ENCODE measurements at regions not wholly inside any gene's neighbourhood (a gene's known extent, or its start where the extent isn't known, plus 50 kb on each side); places are given as distances from the start of the nearest gene placed in this dataset.
"Not testable (repeated sequence)": the region's sequence is repeated elsewhere in the genome, so short reads cannot be mapped to it uniquely, and the experiment has no call there.

DNA sequence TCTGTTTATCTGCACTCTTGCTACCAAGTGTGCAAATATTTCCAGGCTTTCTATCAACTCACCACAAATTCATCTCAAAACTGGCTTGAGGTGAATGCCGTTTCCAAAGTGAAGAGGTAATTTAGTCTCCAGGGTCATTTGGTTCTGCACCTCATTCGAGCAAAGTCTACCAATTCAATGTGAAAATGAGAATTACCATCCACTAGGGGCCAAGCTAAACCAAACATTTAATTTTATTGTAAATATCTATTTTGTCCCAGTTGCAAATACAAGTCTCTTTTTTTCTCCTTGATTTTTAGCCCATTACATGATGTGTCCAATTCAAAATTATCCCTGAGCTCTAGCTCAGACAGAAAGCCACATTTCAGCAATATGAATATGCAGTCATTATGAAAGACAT lies 152.3 kb upstream of the PTBP2 start:
- Mint-ChIP-seq H3K27ac (no peak overlapping the region), H3K4me1 (ENCODE audit: low read depth) (no peaks in the 10 kb centered on the region), H3K9me3 (no peaks in the 10 kb centered on the region), H3K36me3 (ENCODE audit: low read depth) (no peaks in the 10 kb centered on the region), H3K4me3 (no peak overlapping the region), H3K27me3 (peaks cover 3% of the 10 kb centered on the region)

DNA sequence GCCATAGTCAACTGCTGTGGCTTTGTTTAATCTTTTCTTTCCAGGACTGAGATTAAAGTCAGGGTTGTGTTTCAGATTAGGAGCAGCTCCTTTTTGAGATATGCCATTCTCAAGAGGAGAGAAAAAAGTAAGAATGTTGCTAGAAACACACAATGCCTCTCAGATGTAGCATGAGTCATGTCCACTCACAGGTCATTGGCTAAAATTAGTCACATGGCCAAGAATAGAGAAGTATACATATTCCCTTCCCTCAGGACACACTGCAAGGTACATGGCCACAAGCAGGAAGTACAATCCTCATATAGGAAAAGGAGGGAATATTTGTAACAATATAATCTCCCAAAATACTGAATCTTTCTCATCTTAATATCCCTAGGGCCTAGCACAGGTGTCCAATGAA lies 141.9 kb upstream of the PTBP2 start:
- peaks cover 2% of the 10 kb centered on the region for H3K27me3 Mint-ChIP-seq
- no peak overlapping the region for H3K27ac Mint-ChIP-seq
- no peak overlapping the region for H3K4me3 Mint-ChIP-seq
- H3K36me3 Mint-ChIP-seq (ENCODE audit: low read depth) = no peaks in the 10 kb centered on the region
- no peaks in the 10 kb centered on the region for H3K9me3 Mint-ChIP-seq
- H3K4me1 Mint-ChIP-seq (ENCODE audit: low read depth) = no peaks in the 10 kb centered on the region

DNA sequence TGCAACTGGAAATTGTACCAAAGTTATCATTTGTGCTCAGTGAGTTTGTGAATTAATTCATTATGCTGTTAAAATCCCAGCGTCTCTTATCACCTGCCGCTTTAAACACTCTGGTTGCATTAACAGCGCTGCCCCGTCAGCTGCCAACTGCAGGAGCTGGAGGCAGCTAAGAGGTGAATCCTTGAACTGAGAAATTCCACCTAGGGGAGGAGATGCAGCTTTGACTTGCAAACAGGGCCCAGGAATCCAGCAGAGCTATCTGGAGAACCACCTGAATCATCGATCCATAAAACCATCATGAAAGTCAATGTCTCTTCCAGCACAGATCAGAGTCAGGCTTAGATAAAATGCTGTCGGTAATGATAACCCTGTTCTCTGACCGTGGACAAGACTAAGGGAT lies 140.7 kb upstream of the PTBP2 start:
- Mint-ChIP-seq H3K27me3 (peaks cover 2% of the 10 kb centered on the region), H3K4me3 (no peak overlapping the region), H3K4me1 (ENCODE audit: low read depth) (no peaks in the 10 kb centered on the region), H3K9me3 (no peaks in the 10 kb centered on the region), H3K27ac (no peak overlapping the region), H3K36me3 (ENCODE audit: low read depth) (no peaks in the 10 kb centered on the region)

GRCh38 chr1:96581772-96582171 lies 139.8 kb upstream of the PTBP2 start:
- Mint-ChIP-seq H3K9me3 (no peaks in the 10 kb centered on the region), H3K4me1 (ENCODE audit: low read depth) (no peaks in the 10 kb centered on the region), H3K4me3 (no peak overlapping the region), H3K27ac (no peak overlapping the region), H3K36me3 (ENCODE audit: low read depth) (no peaks in the 10 kb centered on the region), H3K27me3 (peaks cover 4% of the 10 kb centered on the region)

DNA sequence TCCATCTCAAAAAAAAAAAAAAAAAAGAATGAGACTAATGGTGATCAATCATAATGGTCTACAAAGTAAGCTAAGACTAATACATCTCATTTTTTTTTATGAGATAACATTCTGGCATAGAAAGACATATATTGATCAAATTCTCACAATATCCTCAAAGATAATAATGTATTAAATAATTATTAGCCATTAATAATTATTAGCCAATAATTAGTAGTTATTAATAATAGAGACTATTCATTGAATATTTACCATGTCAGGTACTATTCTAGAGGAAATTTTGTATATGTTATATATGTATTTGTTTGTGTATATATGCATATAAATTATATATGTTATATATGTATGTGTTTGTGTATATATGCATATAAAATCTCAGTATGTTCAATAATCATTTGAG lies 137.7 kb upstream of the PTBP2 start:
- no peaks in the 10 kb centered on the region for H3K9me3 Mint-ChIP-seq
- no peak overlapping the region for H3K27ac Mint-ChIP-seq
- no peak overlapping the region for H3K4me3 Mint-ChIP-seq
- H3K4me1 Mint-ChIP-seq (ENCODE audit: low read depth) = no peaks in the 10 kb centered on the region
- peaks cover 8% of the 10 kb centered on the region for H3K27me3 Mint-ChIP-seq
- no peaks in the 10 kb centered on the region for H3K36me3 Mint-ChIP-seq (ENCODE audit: low read depth)

GRCh38 chr1:96587222-96587621 lies 134.4 kb upstream of the PTBP2 start:
- Mint-ChIP-seq H3K36me3 (ENCODE audit: low read depth) (no peaks in the 10 kb centered on the region), H3K27ac (no peak overlapping the region), H3K9me3 (no peaks in the 10 kb centered on the region)

GRCh38 chr1:96588416-96588995 lies 133.1 kb upstream of the PTBP2 start:
- H3K36me3 Mint-ChIP-seq (ENCODE audit: low read depth) = no peaks in the 10 kb centered on the region
- peaks cover 6% of the 10 kb centered on the region for H3K27me3 Mint-ChIP-seq
- H3K9me3 Mint-ChIP-seq = no peaks in the 10 kb centered on the region
- H3K4me3 Mint-ChIP-seq = no peak overlapping the region
- H3K4me1 Mint-ChIP-seq (ENCODE audit: low read depth) = no peaks in the 10 kb centered on the region
- H3K27ac Mint-ChIP-seq = no peak overlapping the region

More at GRCh38 chr1:96587222-96587621, 134.4 kb upstream of the PTBP2 start:
- H3K4me1 Mint-ChIP-seq (ENCODE audit: low read depth) = no peaks in the 10 kb centered on the region
- peaks cover 6% of the 10 kb centered on the region for H3K27me3 Mint-ChIP-seq
- no peak overlapping the region for H3K4me3 Mint-ChIP-seq

GRCh38 chr1:96595530-96595929 lies 126.1 kb upstream of the PTBP2 start:
- not testable (repeated sequence) for H3K36me3 Mint-ChIP-seq (ENCODE audit: low read depth)

GRCh38 chr1:96596226-96596922 lies 125.2 kb upstream of the PTBP2 start:
- no peaks in the 10 kb centered on the region for H3K4me1 Mint-ChIP-seq (ENCODE audit: low read depth)
- peaks cover 4% of the 10 kb centered on the region for H3K27me3 Mint-ChIP-seq
- H3K4me3 Mint-ChIP-seq = no peak overlapping the region
- no peaks in the 10 kb centered on the region for H3K9me3 Mint-ChIP-seq
- no peaks in the 10 kb centered on the region for H3K36me3 Mint-ChIP-seq (ENCODE audit: low read depth)
- H3K27ac Mint-ChIP-seq = no peak overlapping the region

More at GRCh38 chr1:96595530-96595929, 126.1 kb upstream of the PTBP2 start:
- H3K4me3 Mint-ChIP-seq; H3K27ac Mint-ChIP-seq; H3K4me1 Mint-ChIP-seq (ENCODE audit: low read depth); H3K9me3 Mint-ChIP-seq; H3K27me3 Mint-ChIP-seq: not testable (repeated sequence)

DNA sequence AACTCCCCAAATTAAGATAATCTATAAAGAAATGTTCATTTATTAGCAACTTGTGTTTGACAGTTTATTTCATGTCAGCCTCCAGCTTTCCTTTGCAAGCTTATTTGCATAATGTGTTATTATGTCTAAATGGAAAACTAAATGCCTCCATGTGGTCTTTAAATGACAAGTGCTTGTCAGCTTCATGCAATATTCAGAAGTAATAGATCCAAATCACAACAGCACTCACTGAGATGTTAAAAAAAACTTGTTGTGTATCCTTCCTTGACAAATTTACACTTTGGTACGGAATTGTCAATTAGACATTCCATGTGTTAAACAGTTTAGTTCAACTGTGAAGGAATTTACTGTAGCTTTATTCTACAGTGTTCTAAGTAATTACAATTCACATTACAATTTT lies 124.4 kb upstream of the PTBP2 start:
- peaks cover 4% of the 10 kb centered on the region for H3K27me3 Mint-ChIP-seq
- no peaks in the 10 kb centered on the region for H3K36me3 Mint-ChIP-seq (ENCODE audit: low read depth)
- no peak overlapping the region for H3K4me3 Mint-ChIP-seq
- no peaks in the 10 kb centered on the region for H3K9me3 Mint-ChIP-seq
- H3K4me1 Mint-ChIP-seq (ENCODE audit: low read depth) = no peaks in the 10 kb centered on the region
- H3K27ac Mint-ChIP-seq = no peak overlapping the region

DNA sequence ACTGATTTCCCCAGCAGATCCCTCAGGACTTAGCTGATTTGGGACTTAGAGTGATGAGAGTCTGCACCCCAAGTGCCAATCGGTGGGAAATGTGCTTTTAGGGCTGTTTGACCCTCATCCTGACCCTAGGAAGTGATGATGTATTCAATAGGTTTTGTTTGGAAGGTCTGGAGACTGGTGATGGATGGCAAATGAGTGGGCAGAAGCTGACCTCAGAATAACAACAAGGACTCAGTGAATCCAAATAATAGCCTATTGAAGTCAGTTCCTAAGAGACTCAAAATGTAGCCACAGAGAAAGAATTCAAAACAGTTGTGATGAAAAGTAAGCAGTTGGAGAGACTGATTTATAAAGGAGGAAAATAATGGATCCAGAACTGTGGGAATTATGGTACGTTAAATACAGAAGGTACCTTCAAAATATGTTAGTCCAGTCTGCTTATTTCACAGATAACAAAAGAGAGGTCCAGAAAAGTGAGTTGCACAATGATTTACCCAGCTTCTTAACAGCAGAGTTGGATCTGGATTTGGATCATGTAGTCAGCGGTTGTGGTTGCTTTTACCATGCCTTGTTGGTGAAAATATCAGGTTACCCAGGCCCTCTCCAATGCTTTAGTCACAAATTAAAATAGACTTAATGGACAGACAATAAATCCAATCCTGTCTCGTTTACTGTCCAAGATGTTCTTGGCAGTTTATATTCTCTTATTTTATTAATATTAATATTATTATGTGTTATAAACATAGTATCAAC lies 123.0 kb upstream of the PTBP2 start:
- no peaks in the 10 kb centered on the region for H3K9me3 Mint-ChIP-seq
- no peak overlapping the region for H3K27ac Mint-ChIP-seq
- no peaks in the 10 kb centered on the region for H3K4me1 Mint-ChIP-seq (ENCODE audit: low read depth)
- H3K36me3 Mint-ChIP-seq (ENCODE audit: low read depth) = no peaks in the 10 kb centered on the region
- H3K4me3 Mint-ChIP-seq = no peak overlapping the region
- H3K27me3 Mint-ChIP-seq = peaks cover 4% of the 10 kb centered on the region

DNA sequence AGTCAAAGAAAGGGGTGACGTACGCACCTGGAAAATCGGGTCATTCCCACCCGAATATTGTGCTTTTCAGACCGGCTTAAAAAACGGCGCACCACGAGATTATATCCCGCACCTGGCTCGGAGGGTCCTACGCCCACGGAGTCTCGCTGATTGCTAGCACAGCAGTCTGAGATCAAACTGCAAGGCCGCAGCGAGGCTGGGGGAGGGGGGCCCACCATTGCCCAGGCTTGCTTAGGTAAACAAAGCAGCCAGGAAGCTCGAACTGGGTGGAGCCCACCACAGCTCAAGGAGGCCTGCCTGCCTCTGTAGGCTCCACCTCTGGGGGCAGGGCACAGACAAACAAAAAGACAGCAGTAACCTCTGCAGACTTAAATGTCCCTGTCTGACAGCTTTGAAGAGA lies 117.0 kb upstream of the PTBP2 start:
- not testable (repeated sequence) for H3K36me3 Mint-ChIP-seq (ENCODE audit: low read depth); H3K9me3 Mint-ChIP-seq; H3K27me3 Mint-ChIP-seq; H3K4me1 Mint-ChIP-seq (ENCODE audit: low read depth); H3K27ac Mint-ChIP-seq; H3K4me3 Mint-ChIP-seq

DNA sequence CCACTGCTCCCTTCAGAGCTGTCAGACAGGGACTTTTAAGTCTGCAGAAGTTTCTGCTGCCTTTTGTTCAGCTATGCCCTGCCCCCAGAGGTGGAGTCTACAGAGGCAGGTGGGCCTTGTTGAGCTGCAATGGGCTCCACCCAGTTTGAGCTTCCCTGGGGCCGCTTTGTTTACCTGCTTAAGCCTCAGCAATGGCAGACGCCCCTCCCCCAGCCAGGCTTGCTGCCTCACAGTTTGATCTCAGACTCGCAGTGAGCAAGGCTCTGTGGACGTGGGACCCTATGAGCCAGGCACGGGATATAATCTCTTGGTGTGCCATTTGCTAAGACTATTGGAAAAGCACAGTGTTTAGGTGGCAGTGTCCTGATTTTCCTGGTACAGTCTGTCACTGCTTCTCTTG lies 104.2 kb upstream of the PTBP2 start:
- H3K4me3 Mint-ChIP-seq; H3K9me3 Mint-ChIP-seq; H3K27ac Mint-ChIP-seq; H3K27me3 Mint-ChIP-seq; H3K36me3 Mint-ChIP-seq (ENCODE audit: low read depth); H3K4me1 Mint-ChIP-seq (ENCODE audit: low read depth): not testable (repeated sequence)

- Mint-ChIP-seq H3K9me3 (no peaks in the 10 kb centered on the region), H3K36me3 (ENCODE audit: low read depth) (no peaks in the 10 kb centered on the region), H3K27me3 (no peaks in the 10 kb centered on the region), H3K4me1 (ENCODE audit: low read depth) (no peaks in the 10 kb centered on the region), H3K4me3 (no peak overlapping the region), H3K27ac (no peak overlapping the region)
These were observed 89.4 kb upstream of the PTBP2 start for GRCh38 chr1:96632045-96632664.

DNA sequence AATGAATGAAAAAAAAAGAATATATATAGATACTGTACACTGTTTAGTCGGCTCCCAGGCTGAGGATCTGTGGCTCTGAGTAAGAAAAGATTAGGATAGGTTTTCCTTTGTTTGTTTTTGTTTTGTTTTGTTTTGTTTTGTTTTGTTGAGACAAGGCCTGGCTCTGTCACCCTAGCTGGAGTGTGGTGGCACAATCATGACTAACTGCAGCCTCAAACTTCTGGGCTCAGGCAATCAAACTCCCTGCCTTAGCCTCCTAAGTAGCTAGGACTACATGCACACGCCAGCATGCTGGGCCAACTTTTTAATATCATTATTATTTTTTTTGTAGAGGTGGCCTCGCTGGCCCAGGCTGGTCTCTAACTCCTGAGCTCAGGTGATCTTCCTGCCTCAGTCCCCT lies 87.9 kb upstream of the PTBP2 start:
- no peaks in the 10 kb centered on the region for H3K4me1 Mint-ChIP-seq (ENCODE audit: low read depth)
- H3K36me3 Mint-ChIP-seq (ENCODE audit: low read depth) = no peaks in the 10 kb centered on the region
- no peak overlapping the region for H3K27ac Mint-ChIP-seq
- H3K9me3 Mint-ChIP-seq = no peaks in the 10 kb centered on the region
- H3K27me3 Mint-ChIP-seq = no peaks in the 10 kb centered on the region
- no peak overlapping the region for H3K4me3 Mint-ChIP-seq

All from stimulated activated naive CD8-positive, alpha-beta T cell treated with anti-CD3 and anti-CD28 coated beads, Interleukin-15, Interleukin-2, amounts not matched to agents 100 ng/mL and 50 ng/mL, for 24 hours (primary cell).